SK-N-SH (cell line): ENCODE measurements at regions not wholly inside any gene's neighbourhood (a gene's known extent, or its start where the extent isn't known, plus 50 kb on each side); places are given as distances from the start of the nearest gene placed in this dataset.

ENCODE experiments used
- CTCF ChIA-PET: fragments of 300-600, 350-600 bp; formaldehyde crosslinking; extraction: SDS; loops from one replicate; lab custom pipeline; 2021; lab: Yijun Ruan, JAX
- POLR2A ChIA-PET: fragments of 350-600 bp; sonication (Branson Sonifier 250); formaldehyde crosslinking; extraction: SDS; loops from one replicate; lab custom pipeline; 2020; ENCODE audit warnings: antibody characterized with exemption, inconsistent platforms; lab: Yijun Ruan, JAX
- DNase-seq: peaks from one replicate; pipeline ENCODE4 v3.0.0; 2012
- H2AFZ ChIP-seq: fragments of 200-600 bp; sonication (generic); 2 replicates; pipeline ENCODE4 v1.8.1; 2016; ENCODE audit warnings: antibody characterized with exemption, mild to moderate bottlenecking, low read depth
- H3F3A ChIP-seq: fragments of 200-600 bp; sonication (generic); replicated peaks from 2 replicates; pipeline ENCODE3; 2016; ENCODE audit warnings: antibody characterized with exemption, mild to moderate bottlenecking; ENCODE audit not compliant: insufficient read depth
- H3K27ac ChIP-seq, 2 experiments: fragments of 200-500 bp in 1 of 2; fragments of 200-600 bp in 1 of 2; sonication (Bioruptor generic) in 1 of 2; sonication (generic), shearing (Covaris generic) in 1 of 2; 2 replicates each; pipeline versions ENCODE4 v1.5.1 to v1.6.1; 2014 to 2016; ENCODE audit warnings: low read depth in 2 of 2, inconsistent platforms in 1 of 2, low read length in 1 of 2, mild to moderate bottlenecking in 1 of 2, mixed read lengths in 1 of 2
- H3K27me3 ChIP-seq: fragments of 200-600 bp; sonication (generic), shearing (Covaris generic); 2 replicates; pipeline ENCODE4 v1.6.1; 2016; ENCODE audit warnings: mixed run types; ENCODE audit not compliant: insufficient read depth
- H3K36me3 ChIP-seq, 2 experiments: fragments of 200-500 bp in 1 of 2; fragments of 200-600 bp in 1 of 2; sonication (Bioruptor generic) in 1 of 2; sonication (generic) in 1 of 2; replicated peaks in 1 of 2; 2 replicates each; pipeline versions ENCODE3 to v1.5.1; 2014 to 2016; ENCODE audit warnings: low read length in 1 of 2, mild to moderate bottlenecking in 1 of 2; ENCODE audit not compliant: insufficient read depth in 2 of 2, control insufficient read depth in 1 of 2
- H3K4me1 ChIP-seq, 2 experiments: fragments of 200-500 bp in 1 of 2; fragments of 200-600 bp in 1 of 2; sonication (Bioruptor generic) in 1 of 2; sonication (generic), shearing (Covaris generic) in 1 of 2; 2 replicates each; pipeline versions ENCODE4 v1.5.1 to v1.6.1; 2014 to 2016; ENCODE audit warnings: low read depth in 1 of 2, low read length in 1 of 2, mixed run types in 1 of 2; ENCODE audit not compliant: insufficient read depth in 2 of 2, control insufficient read depth in 1 of 2
- H3K4me2 ChIP-seq: fragments of 200-600 bp; sonication (generic), shearing (Covaris generic); 2 replicates; pipeline ENCODE4 v1.6.1; 2017; ENCODE audit warnings: mixed run types
- H3K4me3 ChIP-seq, 2 experiments: fragments of 200-500 bp in 1 of 2; fragments of 200-600 bp in 1 of 2; sonication (Bioruptor generic) in 1 of 2; sonication (generic), shearing (Covaris generic) in 1 of 2; 2 replicates each; pipeline versions ENCODE4 v1.5.1 to v1.8.1; 2014 to 2016; ENCODE audit warnings: low read depth in 2 of 2, inconsistent platforms in 1 of 2, low read length in 1 of 2, mild to moderate bottlenecking in 1 of 2, mixed read lengths in 1 of 2, moderate library complexity in 1 of 2
- H3K79me2 ChIP-seq: fragments of 200-600 bp; sonication (generic); 2 replicates; pipeline ENCODE4 v1.8.1; 2017; ENCODE audit warnings: mild to moderate bottlenecking; ENCODE audit not compliant: insufficient read depth
- H3K9ac ChIP-seq: fragments of 200-600 bp; sonication (generic); 2 replicates; pipeline ENCODE4 v1.6.1; 2017; ENCODE audit warnings: mixed run types
- H3K9me2 ChIP-seq: fragments of 200-600 bp; sonication (generic); 2 replicates; pipeline ENCODE4 v1.6.1; 2017; ENCODE audit warnings: mixed run types
- H3K9me3 ChIP-seq: fragments of 200-600 bp; sonication (generic); 2 replicates; pipeline ENCODE4 v1.6.1; 2017; ENCODE audit warnings: mixed run types, mild to moderate bottlenecking, moderate library complexity
- H4K20me1 ChIP-seq: fragments of 200-600 bp; sonication (generic); 2 replicates; pipeline ENCODE4 v1.6.1; 2017; ENCODE audit warnings: mild to moderate bottlenecking, mixed run types; ENCODE audit not compliant: insufficient read depth
- ELF1 ChIP-seq: IDR thresholded peaks from 2 replicates; pipeline ENCODE4 v1.4.0; 2012
- EP300 ChIP-seq, 2 experiments: IDR thresholded peaks; 2 replicates each; pipeline versions ENCODE4 v1.4.0 to v1.6.1; 2012; ENCODE audit warnings: borderline replicate concordance in 1 of 2, low read depth in 1 of 2, low read length in 1 of 2
- EZH2phosphoT487 ChIP-seq: fragments of 200-600 bp; sonication (generic); IDR thresholded peaks from 2 replicates; pipeline ENCODE4 v1.6.1; 2017; ENCODE audit warnings: low read depth, mixed run types, mild to moderate bottlenecking, antibody characterized with exemption, moderate library complexity, borderline replicate concordance
- FOXJ3 ChIP-seq: sonication (generic); formaldehyde crosslinking; IDR thresholded peaks from 2 replicates; pipeline ENCODE4 v1.5.1; 2020; ENCODE audit warnings: mild to moderate bottlenecking, missing genetic modification reagents
- GATA2 ChIP-seq: sonication (generic); formaldehyde crosslinking; IDR thresholded peaks from 2 replicates; pipeline ENCODE4 v1.5.0; 2020; ENCODE audit warnings: mild to moderate bottlenecking, missing genetic modification reagents
- MXI1 ChIP-seq: IDR thresholded peaks from 2 replicates; pipeline ENCODE4 v1.6.1; 2012; ENCODE audit warnings: mild to moderate bottlenecking, low read depth, low read length, improper control_type of control experiment
- POLR2AphosphoS5 ChIP-seq: IDR thresholded peaks from 2 replicates; pipeline ENCODE4 v1.6.1; 2012; ENCODE audit warnings: low read depth, low read length
- RAD21 ChIP-seq: IDR thresholded peaks from 2 replicates; pipeline ENCODE4 v1.6.1; 2012; ENCODE audit warnings: mild to moderate bottlenecking, low read length
- RCOR1 ChIP-seq: fragments of 150-350 bp; IDR thresholded peaks from 2 replicates; pipeline ENCODE4 v1.6.1; 2017; ENCODE audit warnings: antibody characterized with exemption, low read length
- RXRA ChIP-seq: IDR thresholded peaks from 2 replicates; pipeline ENCODE4 v1.4.0; 2012; ENCODE audit warnings: low read depth, mild to moderate bottlenecking, borderline replicate concordance
- SIN3A ChIP-seq: IDR thresholded peaks from 2 replicates; pipeline ENCODE4 v1.6.1; 2012; ENCODE audit warnings: low read depth, mild to moderate bottlenecking, low read length, moderate library complexity, borderline replicate concordance
- TAF1 ChIP-seq: IDR thresholded peaks from 2 replicates; pipeline ENCODE4 v1.6.1; 2012; ENCODE audit warnings: low read depth, mild to moderate bottlenecking, low read length, moderate library complexity, borderline replicate concordance
- TEAD4 ChIP-seq: IDR thresholded peaks from 2 replicates; pipeline ENCODE4 v1.4.0; 2012; ENCODE audit warnings: mild to moderate bottlenecking, borderline replicate concordance; ENCODE audit not compliant: insufficient read depth
- YY1 ChIP-seq: IDR thresholded peaks from 2 replicates; pipeline ENCODE4 v1.4.0; 2012; ENCODE audit warnings: low read depth, mild to moderate bottlenecking
- WGBS: methylation state at CpG from one replicate; pipeline ENCODE4 v1.1.6; 2017; ENCODE audit warnings: low lambda C conversion rate; 5-methylcytosine and 5-hydroxymethylcytosine counted together
- TF ChIP-seq, protein P1 (sequence below): fragments of 150-350 bp; IDR thresholded peaks from 2 replicates; pipeline ENCODE4 v1.6.1; 2017; ENCODE audit warnings: antibody characterized with exemption, low read length, low read depth, borderline replicate concordance
- TF ChIP-seq, protein P2 (sequence below): IDR thresholded peaks from 2 replicates; pipeline ENCODE4 v1.4.0; 2012; ENCODE audit warnings: low read depth, borderline replicate concordance
- TF ChIP-seq, protein P3 (sequence below): IDR thresholded peaks from 2 replicates; pipeline ENCODE4 v1.4.0; 2012; ENCODE audit warnings: low read depth, borderline replicate concordance
- TF ChIP-seq, protein P4 (sequence below): IDR thresholded peaks from 2 replicates; pipeline ENCODE4; 2012
- TF ChIP-seq, protein P5 (sequence below): fragments of 200-600 bp; sonication (generic); IDR thresholded peaks from 2 replicates; pipeline ENCODE4 v1.6.1; 2017; ENCODE audit warnings: antibody characterized with exemption, mild to moderate bottlenecking, moderate library complexity

DNA sequence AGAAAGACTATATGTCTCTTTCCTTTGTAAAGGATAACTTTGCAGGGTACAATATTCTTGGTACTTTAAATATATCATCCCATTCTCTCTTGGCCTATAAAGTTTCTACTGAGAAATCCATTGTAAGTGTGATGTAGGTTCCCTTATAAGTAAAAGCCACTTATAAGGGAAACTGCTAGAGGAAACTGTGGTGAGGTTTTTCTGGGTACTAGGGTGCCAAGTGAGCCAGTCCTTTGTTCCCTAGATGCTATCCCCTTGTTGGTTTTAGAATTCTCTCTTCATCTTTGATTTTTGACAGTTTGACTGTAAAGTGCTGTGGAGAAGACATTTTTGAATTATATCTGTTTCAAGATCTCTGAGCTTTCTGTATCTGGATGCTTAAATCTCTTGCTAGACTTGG, 108.9 kb upstream of the NEK7 start:
- ChIA-PET CTCF (no interaction called here), POLR2A (no interaction called here)
- Histone ChIP-seq H3K79me2 (no peaks in the 10 kb centered on the region), H3K27me3 (no peaks in the 10 kb centered on the region), H3K27ac (no peak overlapping the region), H2AFZ (no peak overlapping the region), H3K4me3 (no peak overlapping the region), H3F3A (no peaks in the 10 kb centered on the region), H3K4me1 (no peaks in the 10 kb centered on the region), H3K9me3 (peaks cover 6% of the 10 kb centered on the region; the same call in 1 of the 2 replicates), H3K36me3 (no peaks in the 10 kb centered on the region), H3K9me2 (no peaks in the 10 kb centered on the region), H4K20me1 (no peaks in the 10 kb centered on the region), H3K9ac (no peak overlapping the region), H3K4me2 (no peak overlapping the region)
- TF ChIP-seq GATA2 (no peak), YY1 (no peak), EZH2phosphoT487 (no peak), EP300 (IDR thresholded peaks at IDR 0.05; ENCODE audit: borderline replicate concordance in 1 of 2, low read depth in 1 of 2, low read length in 1 of 2) (no peak), POLR2AphosphoS5 (no peak), TEAD4 (no peak), ELF1 (no peak), SIN3A (no peak), RCOR1 (no peak), RXRA (no peak), RAD21 (no peak), FOXJ3 (CRISPR knock-in tag) (no peak), MXI1 (no peak)
- TF ChIP-seq, protein P1, sequence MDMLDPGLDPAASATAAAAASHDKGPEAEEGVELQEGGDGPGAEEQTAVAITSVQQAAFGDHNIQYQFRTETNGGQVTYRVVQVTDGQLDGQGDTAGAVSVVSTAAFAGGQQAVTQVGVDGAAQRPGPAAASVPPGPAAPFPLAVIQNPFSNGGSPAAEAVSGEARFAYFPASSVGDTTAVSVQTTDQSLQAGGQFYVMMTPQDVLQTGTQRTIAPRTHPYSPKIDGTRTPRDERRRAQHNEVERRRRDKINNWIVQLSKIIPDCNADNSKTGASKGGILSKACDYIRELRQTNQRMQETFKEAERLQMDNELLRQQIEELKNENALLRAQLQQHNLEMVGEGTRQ = no peak
- TF ChIP-seq, protein P2, sequence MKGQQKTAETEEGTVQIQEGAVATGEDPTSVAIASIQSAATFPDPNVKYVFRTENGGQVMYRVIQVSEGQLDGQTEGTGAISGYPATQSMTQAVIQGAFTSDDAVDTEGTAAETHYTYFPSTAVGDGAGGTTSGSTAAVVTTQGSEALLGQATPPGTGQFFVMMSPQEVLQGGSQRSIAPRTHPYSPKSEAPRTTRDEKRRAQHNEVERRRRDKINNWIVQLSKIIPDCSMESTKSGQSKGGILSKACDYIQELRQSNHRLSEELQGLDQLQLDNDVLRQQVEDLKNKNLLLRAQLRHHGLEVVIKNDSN = no peak
- DNase-seq = no peak

DNA sequence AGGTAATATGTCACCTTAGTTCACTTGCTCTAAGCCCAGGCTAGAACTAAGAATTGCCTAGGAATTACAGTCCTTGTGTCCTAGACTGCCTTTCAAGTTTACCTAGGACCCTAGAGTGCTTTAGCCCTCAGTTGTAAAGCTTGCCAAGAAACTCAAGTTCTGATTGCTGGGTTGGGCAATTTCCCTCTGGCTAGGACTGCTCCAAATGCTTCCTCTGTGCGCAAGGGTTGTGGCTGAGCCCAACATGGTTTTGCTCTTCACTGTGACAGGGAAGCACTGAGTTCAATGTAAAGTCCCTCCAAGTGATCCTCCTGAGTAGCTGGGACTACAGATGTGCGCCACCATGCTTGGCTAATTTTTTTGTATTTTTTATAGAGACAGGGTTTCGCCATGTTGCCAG, 102.3 kb upstream of the NEK7 start:
- 93% methylated on average over 3 of the region's 3 CpGs for WGBS
- Histone ChIP-seq H4K20me1 (no peaks in the 10 kb centered on the region), H3K4me3 (no peak overlapping the region), H2AFZ (no peak overlapping the region), H3K9ac (no peak overlapping the region), H3K79me2 (no peaks in the 10 kb centered on the region), H3K9me2 (no peaks in the 10 kb centered on the region), H3K9me3 (peaks cover 9% of the 10 kb centered on the region; the same call in 1 of the 2 replicates), H3K4me2 (no peak overlapping the region), H3F3A (no peaks in the 10 kb centered on the region), H3K36me3 (peaks cover 0 to 4% of the 10 kb centered on the region in 2 experiments), H3K27me3 (no peaks in the 10 kb centered on the region), H3K27ac (no peak overlapping the region), H3K4me1 (no peaks in the 10 kb centered on the region)
- TF ChIP-seq EZH2phosphoT487 (no peak), TAF1 (no peak), TEAD4 (no peak), EP300 (IDR thresholded peaks at IDR 0.05; ENCODE audit: borderline replicate concordance in 1 of 2, low read depth in 1 of 2, low read length in 1 of 2) (no peak), RXRA (no peak), POLR2AphosphoS5 (no peak)
- TF ChIP-seq, protein P2 = no peak
- TF ChIP-seq, protein P3, sequence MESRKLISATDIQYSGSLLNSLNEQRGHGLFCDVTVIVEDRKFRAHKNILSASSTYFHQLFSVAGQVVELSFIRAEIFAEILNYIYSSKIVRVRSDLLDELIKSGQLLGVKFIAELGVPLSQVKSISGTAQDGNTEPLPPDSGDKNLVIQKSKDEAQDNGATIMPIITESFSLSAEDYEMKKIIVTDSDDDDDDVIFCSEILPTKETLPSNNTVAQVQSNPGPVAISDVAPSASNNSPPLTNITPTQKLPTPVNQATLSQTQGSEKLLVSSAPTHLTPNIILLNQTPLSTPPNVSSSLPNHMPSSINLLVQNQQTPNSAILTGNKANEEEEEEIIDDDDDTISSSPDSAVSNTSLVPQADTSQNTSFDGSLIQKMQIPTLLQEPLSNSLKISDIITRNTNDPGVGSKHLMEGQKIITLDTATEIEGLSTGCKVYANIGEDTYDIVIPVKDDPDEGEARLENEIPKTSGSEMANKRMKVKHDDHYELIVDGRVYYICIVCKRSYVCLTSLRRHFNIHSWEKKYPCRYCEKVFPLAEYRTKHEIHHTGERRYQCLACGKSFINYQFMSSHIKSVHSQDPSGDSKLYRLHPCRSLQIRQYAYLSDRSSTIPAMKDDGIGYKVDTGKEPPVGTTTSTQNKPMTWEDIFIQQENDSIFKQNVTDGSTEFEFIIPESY = no peak
- TF ChIP-seq, protein P4, sequence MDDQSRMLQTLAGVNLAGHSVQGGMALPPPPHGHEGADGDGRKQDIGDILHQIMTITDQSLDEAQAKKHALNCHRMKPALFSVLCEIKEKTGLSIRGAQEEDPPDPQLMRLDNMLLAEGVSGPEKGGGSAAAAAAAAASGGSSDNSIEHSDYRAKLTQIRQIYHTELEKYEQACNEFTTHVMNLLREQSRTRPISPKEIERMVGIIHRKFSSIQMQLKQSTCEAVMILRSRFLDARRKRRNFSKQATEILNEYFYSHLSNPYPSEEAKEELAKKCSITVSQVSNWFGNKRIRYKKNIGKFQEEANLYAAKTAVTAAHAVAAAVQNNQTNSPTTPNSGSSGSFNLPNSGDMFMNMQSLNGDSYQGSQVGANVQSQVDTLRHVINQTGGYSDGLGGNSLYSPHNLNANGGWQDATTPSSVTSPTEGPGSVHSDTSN = no peak
- TF ChIP-seq, protein P5, sequence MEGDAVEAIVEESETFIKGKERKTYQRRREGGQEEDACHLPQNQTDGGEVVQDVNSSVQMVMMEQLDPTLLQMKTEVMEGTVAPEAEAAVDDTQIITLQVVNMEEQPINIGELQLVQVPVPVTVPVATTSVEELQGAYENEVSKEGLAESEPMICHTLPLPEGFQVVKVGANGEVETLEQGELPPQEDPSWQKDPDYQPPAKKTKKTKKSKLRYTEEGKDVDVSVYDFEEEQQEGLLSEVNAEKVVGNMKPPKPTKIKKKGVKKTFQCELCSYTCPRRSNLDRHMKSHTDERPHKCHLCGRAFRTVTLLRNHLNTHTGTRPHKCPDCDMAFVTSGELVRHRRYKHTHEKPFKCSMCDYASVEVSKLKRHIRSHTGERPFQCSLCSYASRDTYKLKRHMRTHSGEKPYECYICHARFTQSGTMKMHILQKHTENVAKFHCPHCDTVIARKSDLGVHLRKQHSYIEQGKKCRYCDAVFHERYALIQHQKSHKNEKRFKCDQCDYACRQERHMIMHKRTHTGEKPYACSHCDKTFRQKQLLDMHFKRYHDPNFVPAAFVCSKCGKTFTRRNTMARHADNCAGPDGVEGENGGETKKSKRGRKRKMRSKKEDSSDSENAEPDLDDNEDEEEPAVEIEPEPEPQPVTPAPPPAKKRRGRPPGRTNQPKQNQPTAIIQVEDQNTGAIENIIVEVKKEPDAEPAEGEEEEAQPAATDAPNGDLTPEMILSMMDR = no peak
- ChIA-PET CTCF (no interaction called here), POLR2A (no interaction called here)
- DNase-seq = no peak
